HL-60 (cell line): ENCODE measurements at regions not wholly inside any gene's neighbourhood (a gene's known extent, or its start where the extent isn't known, plus 50 kb on each side); places are given as distances from the start of the nearest gene placed in this dataset.

Experiments used
- DNase-seq, 2 experiments: peaks; one replicate each; pipeline ENCODE4 v3.0.0-alpha.2; 2010 to 2020; ENCODE audit warnings: low read depth in 1 of 2, low spot score in 1 of 2
- H3K27ac ChIP-seq: fragments of 250-450 bp; sonication (Bioruptor Pico); replicated peaks from 2 replicates; pipeline ENCODE4 v1.5.1; 2020; ENCODE audit warnings: mild to moderate bottlenecking, moderate library complexity
- H3K27me3 ChIP-seq: fragments of 250-450 bp; sonication (Bioruptor Pico); 2 replicates; pipeline ENCODE4 v1.5.1; 2021; ENCODE audit warnings: mild to moderate bottlenecking, moderate library complexity; ENCODE audit not compliant: insufficient read depth, poor library complexity, severe bottlenecking
- H3K4me3 ChIP-seq: replicated peaks from 2 replicates; pipeline ENCODE4 v1.5.1; 2011; ENCODE audit warnings: mild to moderate bottlenecking, control low read depth, low read length; ENCODE audit not compliant: insufficient read depth
- CTCF ChIP-seq: IDR thresholded peaks from one replicate; pipeline ENCODE4 v1.5.1; 2011; ENCODE audit warnings: low read length, control low read depth, inconsistent platforms; ENCODE audit not compliant: insufficient read depth
- GABPA ChIP-seq: IDR thresholded peaks from 2 replicates; pipeline ENCODE4 v1.6.1; 2012; ENCODE audit warnings: low read depth
- POLR2AphosphoS5 ChIP-seq: IDR thresholded peaks from 2 replicates; pipeline ENCODE4 v1.6.1; 2012; ENCODE audit warnings: low read depth
- REST ChIP-seq: IDR thresholded peaks from 2 replicates; pipeline ENCODE4 v1.6.1; 2012; ENCODE audit warnings: low read depth; ENCODE audit not compliant: insufficient replicate concordance
- SPI1 ChIP-seq: IDR thresholded peaks from 2 replicates; pipeline ENCODE4 v1.6.1; 2012; ENCODE audit warnings: low read depth, mild to moderate bottlenecking, borderline replicate concordance

DNA sequence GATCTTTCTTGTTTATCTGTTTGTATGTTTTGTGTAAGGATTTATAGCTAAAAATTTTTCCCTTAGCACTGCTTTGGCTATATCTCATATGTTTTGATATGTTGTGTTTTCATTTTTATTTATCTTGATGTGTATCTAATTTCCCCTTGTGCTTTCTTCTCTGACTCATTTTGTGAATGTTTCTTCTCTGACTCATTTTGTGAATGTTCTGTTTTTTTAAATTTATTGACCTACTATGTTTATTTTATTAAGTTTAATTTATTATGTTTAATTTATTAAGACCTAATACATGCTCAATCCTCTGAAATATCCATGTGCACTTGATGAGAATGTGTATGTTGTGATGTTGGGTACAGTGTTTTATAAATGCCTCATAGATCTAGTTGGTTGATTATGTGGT, 793.5 kb upstream of the CADM2 start:
- no peak overlapping the region for H3K4me3 ChIP-seq
- DNase-seq, result no peak
- H3K27ac ChIP-seq, result no peak overlapping the region
- TF ChIP-seq SPI1 (no peak), GABPA (no peak), CTCF (no peak), REST (no peak), POLR2AphosphoS5 (no peak)
- H3K27me3 ChIP-seq, result no peaks in the 10 kb centered on the region

GRCh38 chr3:84175449-84175848, 783.3 kb upstream of the CADM2 start:
- Histone ChIP-seq H3K27ac (no peak overlapping the region), H3K27me3 (no peaks in the 10 kb centered on the region), H3K4me3 (no peak overlapping the region)
- no peak for DNase-seq
- no peak for TF ChIP-seq GABPA
- no peak for TF ChIP-seq REST
- no peak for TF ChIP-seq POLR2AphosphoS5
- TF ChIP-seq SPI1, result no peak
- TF ChIP-seq CTCF, result no peak

- no peak overlapping the region for H3K4me3 ChIP-seq
- no peak for DNase-seq
- H3K27ac ChIP-seq, result no peak overlapping the region
- H3K27me3 ChIP-seq, result no peaks in the 10 kb centered on the region
- TF ChIP-seq REST (no peak), GABPA (no peak), SPI1 (no peak), CTCF (no peak), POLR2AphosphoS5 (no peak)
These were observed 773.9 kb upstream of the CADM2 start for GRCh38 chr3:84184937-84185336.
